ENCODE measurements at regions not wholly inside any gene's neighbourhood (a gene's known extent, or its start where the extent isn't known, plus 50 kb on each side); places are given as distances from the start of the nearest gene placed in this dataset.

- DNase-seq: no peak
Measured at GRCh38 chr10:36191009-36191408, 548.9 kb upstream of the FZD8 start.

DNA sequence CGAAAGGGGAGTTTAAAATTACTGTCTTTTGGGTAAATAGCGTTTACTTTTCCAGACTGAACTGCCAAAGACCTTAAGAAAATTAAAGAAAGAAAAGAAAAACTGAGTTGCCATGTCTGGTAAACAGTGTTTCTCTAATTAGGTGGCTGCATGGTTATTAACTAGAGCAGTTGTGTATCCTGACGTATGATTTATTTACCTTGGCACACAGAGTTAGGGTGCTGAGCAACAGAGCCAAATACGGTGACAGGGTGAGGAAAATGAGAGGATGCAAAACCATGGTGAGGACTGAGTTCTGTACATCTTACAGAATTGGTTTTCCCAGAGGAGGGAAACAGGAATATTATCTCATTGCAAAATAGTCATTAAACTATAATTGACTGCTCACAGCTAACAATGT lies 546.4 kb upstream of the FZD8 start:
- DNase-seq: no peak

GRCh38 chr10:36188080-36188453 lies 546.0 kb upstream of the FZD8 start:
- no peak for DNase-seq

- no peak for DNase-seq
Measured at GRCh38 chr10:36187380-36188079, 545.4 kb upstream of the FZD8 start.

DNA sequence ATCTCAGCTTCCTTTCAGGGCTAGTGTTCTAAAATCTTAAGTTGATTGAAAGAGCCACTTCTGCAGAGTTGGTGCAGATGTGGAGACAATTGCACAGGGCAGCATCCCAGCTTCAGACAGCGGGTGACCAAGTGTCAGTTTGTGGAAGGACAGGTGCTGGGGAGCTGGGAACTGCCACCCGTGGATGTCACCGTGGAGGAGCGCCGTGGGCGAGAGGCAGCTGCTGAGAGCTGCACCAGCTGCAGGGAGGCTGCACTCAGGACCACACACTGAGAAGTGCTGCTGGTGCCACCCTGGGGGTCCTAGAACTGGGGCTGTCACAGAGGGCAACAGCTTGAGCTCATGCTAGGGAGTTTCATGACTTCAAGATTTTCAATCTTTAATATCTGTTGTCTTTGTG lies 543.0 kb upstream of the FZD8 start:
- no peak for DNase-seq

GRCh38 chr10:36183726-36184125 lies 541.6 kb upstream of the FZD8 start:
- DNase-seq: no peak

DNA sequence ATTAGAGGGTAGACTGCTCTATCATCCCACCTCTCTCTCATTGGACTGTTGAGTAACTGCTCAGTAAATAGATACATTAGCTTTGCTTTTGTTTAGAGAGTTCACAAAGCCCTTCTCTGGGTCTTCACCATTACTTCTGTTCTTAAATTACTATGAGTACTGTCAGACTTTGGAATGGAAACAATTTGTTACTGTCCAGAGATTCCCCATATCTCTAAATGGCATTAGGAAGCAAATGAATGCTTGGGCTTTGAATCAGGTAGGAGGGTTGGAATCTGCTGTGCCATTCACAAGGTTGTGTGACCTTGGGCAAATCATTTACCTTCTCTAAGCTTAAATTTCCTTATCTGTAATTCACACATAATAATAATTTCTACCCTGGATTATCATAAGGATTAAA lies 541.0 kb upstream of the FZD8 start:
- DNase-seq: no peak

GRCh38 chr10:36182606-36183005 lies 540.5 kb upstream of the FZD8 start:
- no peak for DNase-seq

- no peak for DNase-seq
Measured at GRCh38 chr10:36182179-36182566, 540.1 kb upstream of the FZD8 start.

- DNase-seq: no peak
Measured at GRCh38 chr10:36181426-36182178, 539.5 kb upstream of the FZD8 start.

DNA sequence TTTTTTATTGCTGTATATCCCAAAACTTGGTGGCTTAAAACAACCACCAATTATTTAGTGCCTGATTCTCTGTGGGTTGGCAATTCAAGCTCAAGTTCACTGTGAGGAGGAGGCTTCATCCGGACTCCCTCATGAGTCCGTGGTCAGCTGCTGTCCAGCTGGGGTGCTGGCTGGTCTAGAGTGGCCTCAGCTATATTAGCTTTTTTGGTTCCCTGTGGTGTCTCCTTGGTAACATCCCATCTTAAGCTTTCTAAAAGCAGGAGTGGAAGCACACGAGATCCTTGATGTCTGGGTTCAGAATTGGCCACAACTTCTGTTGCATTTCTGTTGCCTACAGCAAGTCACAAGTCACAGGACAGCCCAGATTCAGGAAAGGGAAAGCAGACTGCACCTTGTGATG lies 536.5 kb upstream of the FZD8 start:
- no peak for DNase-seq

DNA sequence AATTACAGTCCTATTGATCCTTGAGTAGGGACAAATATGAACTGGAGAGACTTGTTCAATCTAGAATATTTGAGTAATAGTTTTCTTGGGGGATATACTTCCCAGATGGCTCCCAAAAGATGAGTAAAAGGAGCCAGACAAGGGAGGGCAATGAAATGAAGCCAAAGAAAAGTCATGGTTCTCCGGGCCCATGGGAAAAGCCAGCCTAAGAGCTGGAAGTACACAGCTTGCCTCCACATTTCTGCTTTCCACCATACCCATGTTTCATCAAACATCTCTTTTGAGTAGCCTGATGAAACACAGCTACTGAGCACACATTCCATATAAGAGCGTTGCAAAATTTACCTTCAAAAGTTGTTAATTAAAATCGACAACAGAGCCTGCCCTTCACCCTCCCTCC lies 535.0 kb upstream of the FZD8 start:
- no peak for DNase-seq

DNA sequence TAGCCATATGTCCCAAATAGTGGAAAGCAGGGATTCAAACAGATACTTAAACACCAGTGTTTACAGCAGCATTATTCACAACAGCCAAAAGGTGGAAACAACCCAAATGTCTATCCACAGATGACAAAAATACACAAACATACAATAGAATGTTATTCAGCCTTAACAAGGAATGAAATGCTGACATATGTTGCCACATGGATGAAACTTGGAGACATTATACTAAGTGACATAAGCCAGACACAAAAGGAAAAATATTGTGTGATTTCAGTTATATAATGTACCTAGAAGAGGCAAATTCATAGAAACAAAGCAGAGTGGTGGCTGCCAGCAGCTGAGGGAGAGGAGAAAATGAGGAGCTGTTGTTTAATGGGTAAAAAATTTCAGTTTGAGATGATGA lies 533.9 kb upstream of the FZD8 start:
- no peak for DNase-seq

DNA sequence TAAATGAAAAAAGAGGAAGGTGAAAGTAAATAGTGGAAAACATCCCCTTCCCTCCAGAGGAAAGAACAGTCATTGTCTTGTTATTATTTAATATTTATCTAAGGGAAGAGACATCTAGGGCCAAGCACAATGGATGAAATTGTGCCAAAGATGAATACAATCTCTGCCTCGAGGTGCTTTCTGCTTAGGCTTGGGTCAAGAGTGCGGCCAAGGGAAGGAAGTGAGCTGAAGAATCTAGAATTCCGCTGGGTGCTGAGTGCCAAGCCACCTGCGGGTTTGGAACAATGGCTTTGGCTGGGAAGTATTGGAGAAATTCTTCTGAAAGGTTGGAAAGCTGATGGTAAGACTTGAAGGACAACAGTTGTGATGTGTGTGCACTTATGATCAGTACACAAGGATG lies 531.3 kb upstream of the FZD8 start:
- no peak for DNase-seq

DNA sequence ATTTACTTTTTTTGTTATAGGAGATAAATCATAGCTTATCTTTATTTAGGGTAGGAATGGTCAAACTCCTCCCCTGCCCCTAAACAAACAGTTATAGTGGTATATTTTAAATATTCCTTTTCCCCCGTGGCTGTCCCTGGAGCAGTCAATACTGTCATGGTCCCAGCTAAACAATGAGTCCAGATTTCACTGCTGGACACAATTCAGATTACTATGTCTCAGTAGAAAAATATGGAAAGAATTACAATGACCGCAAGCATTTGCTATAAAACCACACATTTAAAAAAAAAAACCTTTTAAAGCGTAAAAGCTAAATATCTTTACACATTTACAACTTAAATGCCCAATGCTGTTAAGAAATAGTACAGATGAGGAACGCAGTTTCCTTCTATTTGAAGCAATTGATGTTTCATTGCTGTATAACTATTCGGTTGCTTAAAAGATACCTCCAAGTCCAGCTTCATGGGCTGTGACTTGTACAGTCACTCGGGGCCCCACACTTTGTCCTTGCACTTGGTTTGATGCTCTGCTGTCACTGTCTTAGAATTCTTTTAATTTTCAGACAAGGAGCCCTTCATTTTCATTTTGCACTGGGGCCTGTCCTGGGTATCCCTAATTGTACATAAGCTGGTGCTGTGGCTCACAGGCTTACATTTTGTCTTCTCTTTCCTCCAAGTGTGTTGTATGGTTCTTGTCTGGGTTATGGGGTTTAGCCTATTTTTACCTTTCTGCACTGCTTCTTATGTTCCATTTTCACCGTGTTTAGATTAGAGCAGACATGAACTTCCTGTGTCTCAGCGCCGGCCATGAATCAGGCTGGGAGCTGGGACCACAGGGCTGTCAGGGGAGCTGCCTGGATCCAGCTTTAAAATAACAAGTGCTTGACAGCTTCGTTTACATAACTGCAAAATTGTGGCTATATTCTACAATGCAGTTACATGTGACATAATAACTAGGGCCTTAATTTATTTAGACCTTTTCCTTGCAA lies 530.2 kb upstream of the FZD8 start:
- DNase-seq: no peak

DNA sequence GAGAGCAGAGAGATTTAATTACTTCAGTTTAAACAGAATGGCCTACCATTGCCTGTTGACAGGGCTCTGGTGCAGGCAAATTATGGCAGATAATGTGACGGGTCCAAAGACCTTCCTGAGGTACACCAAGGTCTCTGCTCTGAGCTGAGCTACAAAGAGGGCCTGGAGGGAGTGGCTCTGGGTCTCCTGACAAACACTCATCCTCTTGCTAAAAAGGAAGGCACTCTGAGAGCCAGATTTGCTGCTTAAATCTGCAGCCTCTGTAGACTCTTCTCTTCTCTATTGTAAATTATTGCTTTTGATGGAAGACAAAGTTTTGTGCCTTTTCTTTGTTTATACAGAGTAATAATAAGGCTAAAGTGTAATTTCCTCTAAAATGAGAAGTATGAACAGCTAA lies 529.5 kb upstream of the FZD8 start:
- DNase-seq: no peak

DNA sequence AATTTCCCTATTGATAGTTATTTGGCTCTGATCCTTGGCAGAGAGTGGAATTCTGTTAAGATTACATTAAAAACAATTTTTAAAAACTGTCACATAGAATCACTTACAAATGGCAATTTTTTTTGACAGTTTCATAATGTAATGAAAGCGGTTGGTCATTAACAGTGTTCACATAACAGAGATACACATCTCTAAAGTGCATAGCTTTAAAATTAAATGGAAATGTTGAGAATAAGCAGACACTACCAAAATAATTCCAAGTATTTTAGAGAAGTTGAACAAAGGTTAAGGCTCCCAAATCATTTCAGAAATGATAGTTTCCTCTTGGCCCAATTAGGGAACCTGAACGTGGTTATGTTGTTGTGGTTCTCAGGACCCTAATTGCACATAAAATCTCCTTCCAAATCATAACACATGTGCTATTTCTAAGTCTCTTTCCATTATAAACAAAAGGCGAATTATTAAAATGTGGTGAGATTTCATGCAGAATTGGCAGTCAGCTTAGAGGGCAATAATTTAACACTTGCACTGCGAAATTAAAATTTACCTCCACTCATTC lies 528.9 kb upstream of the FZD8 start:
- no peak for DNase-seq

DNA sequence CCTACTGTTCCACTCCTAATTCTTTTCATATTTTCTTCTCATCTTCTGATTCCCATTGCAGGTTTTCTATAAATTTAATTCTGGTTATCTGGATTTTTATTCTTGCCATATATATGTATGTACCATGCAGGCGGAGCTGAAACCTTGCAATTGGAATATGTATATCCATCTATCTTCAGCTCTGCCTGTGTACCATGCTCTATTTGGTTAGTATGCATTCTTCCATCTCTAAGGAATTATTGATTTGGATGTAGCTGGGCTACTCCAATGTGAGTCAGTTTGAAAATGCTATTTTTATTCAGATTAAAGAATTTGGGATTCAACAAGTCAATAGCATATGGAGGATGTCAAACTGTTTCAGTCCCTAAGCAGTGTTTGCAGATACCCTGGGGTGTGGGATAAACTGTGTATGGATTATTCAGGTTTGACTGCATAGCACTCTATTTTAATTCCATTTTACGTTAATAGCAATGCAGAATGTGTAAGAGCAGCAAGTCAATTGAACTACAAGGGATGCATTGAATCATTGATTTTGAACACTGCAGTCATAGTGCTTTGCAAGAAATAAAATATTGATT lies 528.1 kb upstream of the FZD8 start:
- no peak for DNase-seq

DNA sequence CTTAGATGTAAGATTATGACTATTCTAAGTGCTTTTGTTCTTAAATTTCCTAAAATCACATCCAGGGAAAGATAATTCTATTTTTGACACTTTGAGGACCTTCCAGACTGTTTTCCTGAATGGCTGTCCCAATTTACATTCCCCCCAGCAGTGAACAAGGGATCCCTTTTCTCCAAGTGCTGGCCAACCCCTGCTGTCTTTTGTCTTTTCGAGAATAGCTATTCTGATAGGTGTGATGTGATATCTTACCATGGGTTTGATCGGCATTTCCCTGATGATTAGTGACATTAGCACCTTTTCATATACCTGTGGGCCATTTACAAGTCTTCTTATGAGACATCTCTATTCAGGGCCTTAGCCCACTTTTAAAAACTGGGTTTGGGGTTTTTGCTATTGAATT lies 526.7 kb upstream of the FZD8 start:
- DNase-seq: no peak

GRCh38 chr10:36164556-36165504 lies 522.7 kb upstream of the FZD8 start:
- DNase-seq: no peak

DNA sequence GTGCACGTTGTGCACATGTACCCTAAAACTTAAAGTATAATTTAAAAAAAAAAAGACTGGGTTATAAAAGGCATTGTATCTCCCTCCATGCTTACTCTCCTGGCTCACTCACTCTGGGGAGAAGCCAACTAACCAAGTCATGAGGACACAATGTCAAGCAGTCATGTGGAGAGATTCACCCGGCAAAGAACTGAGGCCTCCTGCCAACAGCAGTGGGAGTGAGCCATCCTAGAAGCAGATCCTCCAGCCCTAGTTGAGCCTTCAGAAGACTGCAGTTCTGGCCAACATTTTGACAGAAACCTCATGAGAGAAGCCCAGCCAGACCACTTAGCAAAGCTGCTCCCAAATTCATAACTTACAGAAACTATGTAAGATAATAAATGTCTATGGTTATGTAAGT lies 521.7 kb upstream of the FZD8 start:
- no peak for DNase-seq

GRCh38 chr10:36157486-36157885 lies 515.4 kb upstream of the FZD8 start:
- no peak for DNase-seq

All from inflammatory macrophage (primary cell).